Thoracic aorta (tissue), 2 donors: ENCODE measurements at regions not wholly inside any gene's neighbourhood (a gene's known extent, or its start where the extent isn't known, plus 50 kb on each side); places are given as distances from the start of the nearest gene placed in this dataset.

Source experiments
- ATAC-seq: fragments of 150-250 bp; one replicate; pipeline ENCODE4 v1.8.0; 2017; ENCODE audit warnings: low read depth; ENCODE audit not compliant: insufficient number of reproducible peaks, low FRiP score
- DNase-seq: peaks from one replicate; pipeline ENCODE4 v3.0.0-alpha.2; 2020; ENCODE audit warnings: low spot score
- H3K27ac ChIP-seq, 2 donors: fragments of 200-600 bp; sonication (generic); 1 replicate in 1 of 2; 2 replicates in 1 of 2; pipeline ENCODE4 v1.5.1; 2016; ENCODE audit warnings: mild to moderate bottlenecking in 2 of 2, moderate library complexity in 2 of 2
- H3K27me3 ChIP-seq: fragments of 200-600 bp; sonication (generic); replicated peaks from 2 replicates; pipeline ENCODE4 v1.6.0; 2016; ENCODE audit warnings: mild to moderate bottlenecking; ENCODE audit not compliant: insufficient read depth
- H3K36me3 ChIP-seq: fragments of 200-600 bp; sonication (generic); one replicate; pipeline ENCODE4 v1.5.1; 2016
- H3K4me1 ChIP-seq, 2 donors: fragments of 200-600 bp; sonication (generic); 1 replicate in 1 of 2; 2 replicates in 1 of 2; pipeline versions ENCODE4 v1.5.1 to v1.6.0; 2016; ENCODE audit warnings: low read depth in 2 of 2, mild to moderate bottlenecking in 1 of 2; ENCODE audit not compliant: control insufficient read depth in 1 of 2
- H3K4me3 ChIP-seq: fragments of 200-600 bp; sonication (generic); 2 replicates; pipeline ENCODE4 v1.5.1; 2016; ENCODE audit warnings: mild to moderate bottlenecking
- H3K9me3 ChIP-seq: fragments of 200-600 bp; sonication (generic); 2 replicates; pipeline ENCODE4 v1.5.1; 2016
- CTCF ChIP-seq: fragments of 200-600 bp; sonication (generic); IDR thresholded peaks from one replicate; pipeline ENCODE4 v1.5.1; 2019; ENCODE audit warnings: antibody characterized with exemption

GRCh38 chr7:24018331-24018730 is 265.7 kb upstream of the NPY start:
- Histone ChIP-seq H3K9me3 (no peaks in the 10 kb centered on the region), H3K4me1 (no peaks in the 10 kb centered on the region), H3K27ac (no peak overlapping the region), H3K27me3 (no peaks in the 10 kb centered on the region), H3K4me3 (no peak overlapping the region), H3K36me3 (no peaks in the 10 kb centered on the region)
- DNase-seq (no peak), ATAC-seq (no peak)
- TF ChIP-seq CTCF = no peak

- no peaks in the 10 kb centered on the region for H3K9me3 ChIP-seq
- DNase-seq = no peak
- ATAC-seq = no peak
- no peaks in the 10 kb centered on the region for H3K27me3 ChIP-seq
- H3K4me3 ChIP-seq = no peak overlapping the region
- no peaks in the 10 kb centered on the region for H3K4me1 ChIP-seq
- TF ChIP-seq CTCF = no peak
- no peaks in the 10 kb centered on the region for H3K36me3 ChIP-seq
- no peak overlapping the region for H3K27ac ChIP-seq
Measured at GRCh38 chr7:24019841-24020240, 264.1 kb upstream of the NPY start.

GRCh38 chr7:24024276-24025068 is 259.5 kb upstream of the NPY start:
- DNase-seq = no peak
- ATAC-seq = no peak
- Histone ChIP-seq H3K9me3 (no peaks in the 10 kb centered on the region), H3K36me3 (no peaks in the 10 kb centered on the region), H3K27ac (no peak overlapping the region), H3K27me3 (no peaks in the 10 kb centered on the region), H3K4me1 (no peaks in the 10 kb centered on the region), H3K4me3 (no peak overlapping the region)
- no peak for TF ChIP-seq CTCF

GRCh38 chr7:24025094-24025493 is 258.9 kb upstream of the NPY start:
- Histone ChIP-seq H3K27ac (no peak overlapping the region), H3K4me1 (no peaks in the 10 kb centered on the region), H3K9me3 (no peaks in the 10 kb centered on the region), H3K36me3 (no peaks in the 10 kb centered on the region), H3K27me3 (no peaks in the 10 kb centered on the region), H3K4me3 (no peak overlapping the region)
- ATAC-seq = no peak
- TF ChIP-seq CTCF = no peak
- DNase-seq = no peak

GRCh38 chr7:24025765-24026164 is 258.2 kb upstream of the NPY start:
- Histone ChIP-seq H3K36me3 (no peaks in the 10 kb centered on the region), H3K27me3 (no peaks in the 10 kb centered on the region), H3K4me1 (no peaks in the 10 kb centered on the region), H3K27ac (no peak overlapping the region), H3K9me3 (no peaks in the 10 kb centered on the region), H3K4me3 (no peak overlapping the region)
- no peak for TF ChIP-seq CTCF
- ATAC-seq (no peak), DNase-seq (no peak)
